ENCODE measurements at regions not wholly inside any gene's neighbourhood (a gene's known extent, or its start where the extent isn't known, plus 50 kb on each side); places are given as distances from the start of the nearest gene placed in this dataset.

GRCh38 chr2:422676-423435, 135.0 kb upstream of the ALKAL2 start:
- no peaks in the 10 kb centered on the region for H4K20me1 ChIP-seq (replicated peaks; ENCODE audit: control insufficient read depth, extremely low read depth, insufficient read depth, low read length)
- H3K27me3 ChIP-seq (ENCODE audit: control insufficient read depth in 2 of 2, insufficient read depth in 2 of 2, low read length in 2 of 2), result no peaks in the 10 kb centered on the region
- H3K36me3 ChIP-seq (ENCODE audit: control insufficient read depth in 2 of 2, extremely low read depth in 1 of 2, insufficient read depth in 2 of 2, low read length in 2 of 2), result no peaks in the 10 kb centered on the region
- no peaks in the 10 kb centered on the region for H3K79me2 ChIP-seq (ENCODE audit: control insufficient read depth, insufficient read depth, low read length)
- peaks cover 5% of the 10 kb centered on the region for H3K9me3 ChIP-seq (replicated peaks; ENCODE audit: control insufficient read depth, insufficient read depth, low read length)
- H3K4me3 ChIP-seq (replicated peaks in 1 of 3; ENCODE audit: insufficient read depth in 1 of 3, low read depth in 1 of 3, low read length in 3 of 3), result no peak overlapping the region
- H3K27ac ChIP-seq (ENCODE audit: insufficient read depth, low read depth, low read length), result no peak overlapping the region
- ChIA-PET POLR2A (no interaction called here), CTCF (no interaction called here)
- no peak overlapping the region for H3K9ac ChIP-seq (replicated peaks; ENCODE audit: extremely low read depth, insufficient read depth, low read length)
- no peak for DNase-seq (ENCODE audit: low read depth, low spot score)
- intact Hi-C loops (cut with micrococcal nuclease), result no loop called here
- no peaks in the 10 kb centered on the region for H3K9me1 ChIP-seq (replicated peaks; ENCODE audit: control insufficient read depth, extremely low read depth, insufficient read depth, low read length)
- TF ChIP-seq EZH2 (IDR thresholded peaks at IDR 0.05; ENCODE audit: borderline replicate concordance, low read depth, low read length, severe bottlenecking) (no peak), GATA2 (IDR thresholded peaks at IDR 0.05; ENCODE audit: insufficient read depth, insufficient read length, low read depth, low read length) (no peak), JUN (IDR thresholded peaks at IDR 0.05; ENCODE audit: borderline replicate concordance, insufficient read depth, insufficient read length, low read depth) (no peak), MAX (IDR thresholded peaks at IDR 0.05; ENCODE audit: insufficient read depth, insufficient read length) (no peak), FOS (IDR thresholded peaks at IDR 0.05; ENCODE audit: borderline replicate concordance, insufficient read depth, low read length) (no peak), POLR2AphosphoS5 (IDR thresholded peaks at IDR 0.05; ENCODE audit: insufficient read depth, low read depth, low read length) (no peak), MYC (IDR thresholded peaks at IDR 0.05; ENCODE audit: low read depth, low read length) (no peak), CTCF (IDR thresholded peaks at IDR 0.05; ENCODE audit: extremely low read depth in 1 of 2, insufficient read depth in 1 of 2, low read depth in 1 of 2, low read length in 2 of 2) (no peak), POLR2A (IDR thresholded peaks at IDR 0.05; ENCODE audit: low read depth, low read length) (no peak)
- no peak for FAIRE-seq
- H3K4me1 ChIP-seq (ENCODE audit: control insufficient read depth, extremely low read depth, insufficient read depth, low read length), result no peaks in the 10 kb centered on the region
- no peak overlapping the region for H3K4me2 ChIP-seq (ENCODE audit: insufficient read depth, low read length)
- dilution Hi-C loops (cut with MboI; ENCODE audit: extremely low pct_ligation_motif_present, low sequenced_read_pairs), result no loop called here
- H2AFZ ChIP-seq (ENCODE audit: low read depth, low read length), result no peak overlapping the region
- BruUV-seq (replicated peaks), result no TSS peak

Data from endothelial cell of umbilical vein (primary cell).